Glomerular visceral epithelial cell (primary cell): ENCODE measurements at regions not wholly inside any gene's neighbourhood (a gene's known extent, or its start where the extent isn't known, plus 50 kb on each side); places are given as distances from the start of the nearest gene placed in this dataset.

ENCODE experiments used
- DNase-seq: peaks from one replicate; pipeline ENCODE4 v3.0.0-alpha.2; 2016; ENCODE audit errors: extremely low spot score

- no peak for DNase-seq
These were observed 210.4 kb downstream of the METTL4 start for GRCh38 chr18:2360861-2361260.

- DNase-seq: no peak
These were observed 203.2 kb downstream of the METTL4 start for GRCh38 chr18:2368102-2368501.

DNA sequence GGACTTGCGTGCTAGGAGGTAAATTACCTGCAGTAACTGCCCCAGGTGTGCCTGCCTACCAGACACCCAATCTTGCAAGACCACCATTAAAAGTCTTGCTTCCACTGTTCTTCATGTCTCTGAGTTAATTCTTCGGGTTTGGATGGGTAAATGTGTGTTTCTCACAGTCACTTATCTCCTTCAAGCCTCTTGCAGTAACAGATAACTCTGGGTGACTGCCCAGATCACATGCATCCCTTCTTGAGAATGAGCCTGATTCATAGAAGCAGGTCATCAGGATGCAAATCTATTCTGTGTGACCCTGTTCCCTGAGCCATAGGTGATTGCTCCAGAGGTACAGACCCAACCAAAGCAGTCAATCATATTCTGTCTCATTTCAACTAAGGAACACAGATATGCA is 194.6 kb downstream of the METTL4 start:
- no peak for DNase-seq

DNA sequence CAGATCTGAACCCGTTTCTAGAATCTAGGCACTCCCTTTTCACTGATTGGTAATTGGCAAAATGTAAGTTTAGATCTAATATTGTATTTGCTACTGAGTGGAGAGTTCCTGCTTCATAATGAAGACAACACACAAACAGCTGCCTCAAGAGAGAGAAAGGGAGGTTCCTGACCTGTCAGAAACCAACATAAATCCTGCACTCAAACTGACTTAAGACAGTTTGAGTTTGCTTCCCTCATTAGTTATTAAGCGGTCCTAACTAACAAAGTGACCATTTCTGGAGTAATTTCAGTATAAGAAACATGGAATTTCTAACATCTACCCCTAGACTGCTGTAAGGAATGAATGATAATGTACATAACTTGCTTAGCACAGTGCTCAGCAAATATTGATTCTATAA is 191.2 kb downstream of the METTL4 start:
- DNase-seq: no peak

- DNase-seq: no peak
These were observed 189.8 kb downstream of the METTL4 start for GRCh38 chr18:2381539-2381938.

DNA sequence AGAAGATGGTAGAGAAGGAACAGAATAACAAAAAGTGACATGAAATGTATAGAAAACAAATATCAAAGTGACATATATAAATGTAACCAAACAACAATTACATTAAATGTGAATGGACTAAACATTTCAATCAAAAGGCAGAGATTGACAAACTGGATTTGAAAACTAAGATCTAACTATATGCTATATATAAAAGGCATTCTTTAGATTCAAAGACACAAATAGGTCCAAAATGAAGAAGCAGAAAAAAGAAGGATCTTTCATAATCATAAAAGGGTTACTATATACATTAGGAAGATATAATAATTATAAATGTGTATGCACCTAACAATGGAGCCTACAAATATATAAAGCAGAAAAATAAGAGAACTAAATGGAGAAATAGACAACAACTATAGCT is 183.7 kb downstream of the METTL4 start:
- no peak for DNase-seq

DNA sequence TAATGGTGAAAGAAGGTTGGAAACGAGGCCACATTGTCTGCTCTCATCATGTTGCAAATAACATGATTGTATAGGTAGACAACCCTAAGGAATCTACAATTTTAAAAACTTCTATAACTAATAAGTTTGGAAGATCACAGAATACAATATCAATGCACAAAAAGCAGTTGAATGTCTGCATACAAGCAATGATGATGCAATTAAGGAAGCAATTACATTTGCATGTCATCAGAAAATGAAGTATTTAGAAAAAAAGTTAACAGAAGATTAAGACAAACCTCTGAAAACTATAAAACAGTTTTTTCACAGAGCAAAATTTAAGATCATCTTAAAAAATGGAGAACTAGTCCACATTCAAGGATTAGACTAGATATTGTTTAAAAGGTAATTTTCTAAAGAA is 181.1 kb downstream of the METTL4 start:
- DNase-seq: no peak

DNA sequence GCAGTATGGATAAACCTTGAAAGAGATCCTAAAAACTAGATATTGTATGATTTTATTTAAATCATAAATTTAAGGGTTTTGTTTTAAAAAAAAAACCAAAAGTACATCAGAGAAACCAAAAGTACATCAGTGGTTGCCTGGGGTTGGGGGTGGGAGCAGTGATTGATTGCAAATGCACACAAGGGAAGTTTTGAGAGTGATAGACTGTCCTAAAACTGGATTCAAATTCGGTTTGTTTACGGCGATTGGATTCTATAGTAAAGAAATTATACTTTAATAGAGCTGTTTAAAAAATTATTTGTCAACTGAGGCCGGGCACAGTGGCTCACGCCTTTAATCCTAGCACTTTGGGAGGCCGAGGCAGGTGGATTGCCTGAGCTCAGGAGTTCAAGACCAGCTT is 179.8 kb downstream of the METTL4 start:
- DNase-seq: no peak

DNA sequence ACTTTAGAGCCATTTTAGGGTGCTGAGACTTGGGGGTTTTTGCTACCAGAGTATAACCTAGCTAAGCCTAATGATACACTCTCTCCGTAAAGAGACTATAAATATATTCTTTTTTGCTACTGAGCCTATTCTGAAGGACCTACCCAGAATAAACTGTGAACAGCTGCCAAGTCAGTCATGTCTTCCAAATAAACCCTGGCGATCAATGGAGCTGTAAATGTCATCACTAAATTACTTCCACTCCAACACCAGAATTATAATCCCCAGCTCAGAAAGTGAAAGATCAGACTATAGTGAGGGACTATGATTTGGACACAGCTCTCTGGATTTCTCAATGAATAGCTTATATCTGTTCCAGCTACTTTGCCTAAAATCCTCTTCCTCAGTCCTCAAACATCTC is 178.9 kb downstream of the METTL4 start:
- DNase-seq: no peak

- DNase-seq: no peak
These were observed 176.6 kb downstream of the METTL4 start for GRCh38 chr18:2394684-2395083.

- DNase-seq: peak; percentile 13
These were observed 175.7 kb downstream of the METTL4 start for GRCh38 chr18:2395427-2396161.

DNA sequence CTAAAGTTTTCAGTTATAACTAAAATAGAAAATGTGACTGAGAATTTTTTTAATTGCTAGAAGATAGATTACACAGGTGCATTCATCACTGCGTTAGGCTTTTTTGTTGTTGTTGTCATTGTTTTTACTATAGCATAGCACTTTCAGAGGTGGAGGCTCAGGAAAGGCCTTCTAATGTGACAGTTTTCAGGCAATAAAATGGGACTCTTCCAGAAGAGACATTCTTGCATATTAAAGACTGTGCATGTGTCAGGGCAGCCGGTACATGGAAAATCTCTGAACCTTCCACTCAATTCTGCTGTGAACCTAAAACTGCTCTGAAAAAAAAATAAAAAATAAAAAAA is 175.2 kb downstream of the METTL4 start:
- no peak for DNase-seq

- no peak for DNase-seq
These were observed 170.6 kb downstream of the METTL4 start for GRCh38 chr18:2400701-2401196.

- DNase-seq: no peak
These were observed 169.2 kb downstream of the METTL4 start for GRCh38 chr18:2402084-2402483.

- DNase-seq: no peak
These were observed 164.8 kb downstream of the METTL4 start for GRCh38 chr18:2406544-2406943.

GRCh38 chr18:2407961-2408360 is 163.3 kb downstream of the METTL4 start:
- no peak for DNase-seq

DNA sequence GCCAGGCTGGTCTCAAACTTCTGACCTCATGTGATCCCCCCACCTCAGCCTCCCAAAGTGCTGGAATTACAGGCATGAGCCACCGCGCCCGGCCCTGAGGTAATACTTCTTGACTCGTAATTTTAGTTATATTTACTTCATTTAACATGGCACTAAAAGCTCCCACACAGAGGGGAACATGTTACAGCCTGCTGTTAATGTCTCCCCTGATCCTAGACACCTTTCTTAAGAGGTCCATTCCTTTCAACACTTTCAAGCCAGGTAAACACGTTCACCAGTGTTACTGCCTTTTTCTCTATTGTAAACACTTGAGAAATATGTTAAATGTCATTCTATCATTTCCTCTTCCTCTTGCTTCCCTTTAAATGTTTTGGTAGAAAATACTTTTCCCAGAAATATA is 161.4 kb downstream of the METTL4 start:
- DNase-seq: no peak

DNA sequence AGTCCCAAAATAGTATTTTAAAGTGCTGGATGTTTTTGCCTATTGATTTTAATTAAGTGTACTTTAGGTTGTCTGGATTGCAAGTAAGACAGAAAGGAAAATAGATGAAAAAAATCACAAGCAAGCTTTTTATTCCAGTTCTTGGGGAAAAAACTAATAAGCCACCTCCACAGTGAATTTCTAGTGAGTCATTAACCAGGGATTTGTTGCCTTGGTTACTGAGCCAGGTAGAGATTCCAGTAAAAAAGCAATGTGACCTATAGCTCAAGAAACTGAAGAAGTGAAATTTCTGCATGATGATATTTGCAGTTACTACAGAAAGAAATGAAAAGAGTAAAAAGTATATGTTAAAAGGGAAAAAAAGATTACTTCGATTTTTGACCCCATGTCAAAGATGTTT is 160.6 kb downstream of the METTL4 start:
- DNase-seq: peak; percentile 44

DNA sequence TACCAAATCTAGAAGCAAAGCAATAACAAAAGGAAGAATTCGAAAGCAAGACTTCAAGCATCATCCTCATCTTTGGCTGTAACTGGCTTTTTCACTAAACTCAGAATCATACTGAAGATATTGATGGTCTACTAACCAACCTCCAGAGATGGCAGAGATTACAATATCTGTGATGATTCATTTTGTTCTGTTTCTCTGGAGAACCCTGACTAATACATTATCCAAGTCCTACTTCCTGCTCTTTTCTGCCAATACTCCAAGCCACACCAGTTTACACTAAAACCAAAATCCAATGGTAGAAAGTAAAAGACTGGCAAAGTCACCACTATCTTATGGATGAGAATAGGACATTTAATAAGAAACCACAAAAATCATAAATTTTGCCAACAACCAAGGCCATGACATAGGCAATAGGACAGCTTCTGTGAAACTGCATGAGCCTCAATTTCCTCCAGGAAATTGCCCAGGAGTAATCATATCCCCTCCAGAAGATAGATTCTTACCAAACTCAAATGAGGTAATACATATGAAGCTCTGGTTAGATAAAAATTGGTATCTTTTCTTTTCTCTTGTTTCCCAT is 159.8 kb downstream of the METTL4 start:
- peak; percentile 36 for DNase-seq

GRCh38 chr18:2412281-2412680 is 159.0 kb downstream of the METTL4 start:
- no peak for DNase-seq

GRCh38 chr18:2412996-2413751 is 158.1 kb downstream of the METTL4 start:
- DNase-seq: no peak

DNA sequence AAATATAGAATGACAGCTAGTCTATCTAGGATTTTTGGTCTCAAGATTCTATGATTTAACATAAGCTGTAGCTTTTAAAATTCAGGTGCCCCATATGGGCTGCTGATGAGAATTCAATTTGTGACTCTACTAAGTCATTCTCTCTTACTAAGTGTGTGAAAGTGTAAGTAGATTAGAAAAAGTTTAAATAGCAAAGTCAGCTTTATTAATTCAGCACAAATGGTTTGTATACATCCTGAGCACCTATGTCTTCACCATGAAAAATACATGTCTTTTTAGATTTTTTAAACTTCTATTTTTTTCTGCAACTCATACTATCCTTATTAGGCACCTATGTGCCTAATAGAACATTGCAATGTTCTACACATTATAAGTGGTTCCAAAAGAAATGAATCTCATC is 157.1 kb downstream of the METTL4 start:
- no peak for DNase-seq

- DNase-seq: no peak
These were observed 155.6 kb downstream of the METTL4 start for GRCh38 chr18:2415656-2416055.
